ENCODE measurements at regions not wholly inside any gene's neighbourhood (a gene's known extent, or its start where the extent isn't known, plus 50 kb on each side); places are given as distances from the start of the nearest gene placed in this dataset.
A peak's percentile ranks its signal among the peaks of the same experiment; 100 is the strongest.

- DNase-seq: no peak
Measured at GRCh38 chr11:91209751-91210150, 986.9 kb upstream of the CHORDC1 start.

- DNase-seq: no peak
Measured at GRCh38 chr11:91209306-91209705, 986.5 kb upstream of the CHORDC1 start.

GRCh38 chr11:91199866-91200265 is 977.0 kb upstream of the CHORDC1 start:
- DNase-seq: no peak

GRCh38 chr11:91194546-91194945 is 971.7 kb upstream of the CHORDC1 start:
- DNase-seq: no peak

GRCh38 chr11:91188484-91188883 is 965.6 kb upstream of the CHORDC1 start:
- DNase-seq: no peak

GRCh38 chr11:91187314-91187713 is 964.5 kb upstream of the CHORDC1 start:
- DNase-seq: no peak

GRCh38 chr11:91178366-91178765 is 955.5 kb upstream of the CHORDC1 start:
- DNase-seq: no peak

- DNase-seq: no peak
Measured at GRCh38 chr11:91174734-91175133, 951.9 kb upstream of the CHORDC1 start.

- peak; percentile 78 to 86 for DNase-seq
Measured at GRCh38 chr11:91174193-91174592, 951.3 kb upstream of the CHORDC1 start.

- peak; percentile 74 to 77 for DNase-seq
Measured at GRCh38 chr11:91173701-91174100, 950.9 kb upstream of the CHORDC1 start.

- no peak for DNase-seq
Measured at GRCh38 chr11:91170711-91171110, 947.9 kb upstream of the CHORDC1 start.

GRCh38 chr11:91164452-91164822 is 941.6 kb upstream of the CHORDC1 start:
- DNase-seq: no peak

GRCh38 chr11:91163619-91164451 is 941.0 kb upstream of the CHORDC1 start:
- no peak for DNase-seq

- DNase-seq: no peak
Measured at GRCh38 chr11:91160661-91161060, 937.8 kb upstream of the CHORDC1 start.

- no peak for DNase-seq
Measured at GRCh38 chr11:91158891-91159537, 936.2 kb upstream of the CHORDC1 start.

GRCh38 chr11:91158297-91158696 is 935.4 kb upstream of the CHORDC1 start:
- DNase-seq: peak in 1 of 2 experiments; percentile 60

GRCh38 chr11:91156041-91156440 is 933.2 kb upstream of the CHORDC1 start:
- DNase-seq: no peak

- DNase-seq: no peak
Measured at GRCh38 chr11:91147885-91148284, 925.0 kb upstream of the CHORDC1 start.

GRCh38 chr11:91141655-91142054 is 918.8 kb upstream of the CHORDC1 start:
- no peak for DNase-seq

GRCh38 chr11:91136631-91137030 is 913.8 kb upstream of the CHORDC1 start:
- DNase-seq: no peak

- DNase-seq: no peak
Measured at GRCh38 chr11:91133361-91133760, 910.5 kb upstream of the CHORDC1 start.

GRCh38 chr11:91129596-91129995 is 906.7 kb upstream of the CHORDC1 start:
- no peak for DNase-seq

GRCh38 chr11:91124363-91124762 is 901.5 kb upstream of the CHORDC1 start:
- no peak for DNase-seq

- DNase-seq: no peak
Measured at GRCh38 chr11:91115116-91115515, 892.3 kb upstream of the CHORDC1 start.

- DNase-seq: no peak
Measured at GRCh38 chr11:91104237-91104636, 881.4 kb upstream of the CHORDC1 start.
